Vagina (tissue), 2 donors: ENCODE measurements at regions not wholly inside any gene's neighbourhood (a gene's known extent, or its start where the extent isn't known, plus 50 kb on each side); places are given as distances from the start of the nearest gene placed in this dataset.

ENCODE experiments used
- POLR2AphosphoS5 ChIP-seq, 2 donors: sonication (generic); formaldehyde crosslinking; IDR thresholded peaks; one replicate each; pipeline ENCODE4 v1.9.0; 2017; ENCODE audit warnings: antibody characterized with exemption in 2 of 2, mild to moderate bottlenecking in 2 of 2, low read depth in 1 of 2; ENCODE audit not compliant: insufficient read depth in 1 of 2
- TF ChIP-seq, protein P1 (sequence below), 3 experiments: fragments of 450-650 bp in 2 of 3; fragments of 200-600 bp in 1 of 3; sonication (generic) in 1 of 3; IDR thresholded peaks; one replicate each; pipeline ENCODE4 v1.5.1; 2017 to 2019; ENCODE audit warnings: antibody characterized with exemption in 3 of 3, mild to moderate bottlenecking in 2 of 3, moderate library complexity in 2 of 3

DNA sequence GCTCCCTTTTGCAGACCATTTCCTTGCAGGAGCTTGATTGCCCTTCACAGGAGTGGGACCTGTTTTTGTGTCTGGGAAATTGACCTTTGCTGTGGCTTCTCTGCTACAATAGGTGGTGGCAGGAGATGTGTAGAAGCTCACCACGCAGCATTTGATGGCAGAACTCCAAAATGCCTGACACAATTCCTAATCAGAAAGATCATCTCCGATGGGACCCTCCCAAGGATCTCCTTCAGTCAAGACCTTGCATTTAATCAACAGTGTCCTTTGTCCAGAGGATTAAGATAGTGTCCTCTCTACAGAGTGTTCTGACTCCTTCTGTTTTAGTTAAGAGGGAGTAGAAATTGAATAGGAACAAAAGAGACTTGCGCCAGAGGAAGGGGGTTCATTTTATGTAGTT is 83.6 kb upstream of the DDHD1 start:
- TF ChIP-seq, protein P1, sequence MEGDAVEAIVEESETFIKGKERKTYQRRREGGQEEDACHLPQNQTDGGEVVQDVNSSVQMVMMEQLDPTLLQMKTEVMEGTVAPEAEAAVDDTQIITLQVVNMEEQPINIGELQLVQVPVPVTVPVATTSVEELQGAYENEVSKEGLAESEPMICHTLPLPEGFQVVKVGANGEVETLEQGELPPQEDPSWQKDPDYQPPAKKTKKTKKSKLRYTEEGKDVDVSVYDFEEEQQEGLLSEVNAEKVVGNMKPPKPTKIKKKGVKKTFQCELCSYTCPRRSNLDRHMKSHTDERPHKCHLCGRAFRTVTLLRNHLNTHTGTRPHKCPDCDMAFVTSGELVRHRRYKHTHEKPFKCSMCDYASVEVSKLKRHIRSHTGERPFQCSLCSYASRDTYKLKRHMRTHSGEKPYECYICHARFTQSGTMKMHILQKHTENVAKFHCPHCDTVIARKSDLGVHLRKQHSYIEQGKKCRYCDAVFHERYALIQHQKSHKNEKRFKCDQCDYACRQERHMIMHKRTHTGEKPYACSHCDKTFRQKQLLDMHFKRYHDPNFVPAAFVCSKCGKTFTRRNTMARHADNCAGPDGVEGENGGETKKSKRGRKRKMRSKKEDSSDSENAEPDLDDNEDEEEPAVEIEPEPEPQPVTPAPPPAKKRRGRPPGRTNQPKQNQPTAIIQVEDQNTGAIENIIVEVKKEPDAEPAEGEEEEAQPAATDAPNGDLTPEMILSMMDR (IDR thresholded peaks at IDR 0.05), result no peak
- TF ChIP-seq POLR2AphosphoS5 (IDR thresholded peaks at IDR 0.05; ENCODE audit: insufficient read depth in 1 of 2, low read depth in 1 of 2), result no peak
